ENCODE measurements at regions not wholly inside any gene's neighbourhood (a gene's known extent, or its start where the extent isn't known, plus 50 kb on each side); places are given as distances from the start of the nearest gene placed in this dataset.

GRCh38 chr14:95614349-95614748, 71.9 kb upstream of the TCL1B start:
- no peak for TF ChIP-seq TAF1 (IDR thresholded peaks at IDR 0.05; ENCODE audit: low read depth, low read length)
- no peak for TF ChIP-seq POLR2A (IDR thresholded peaks at IDR 0.05; ENCODE audit: low read depth, low read length)
- no peak for TF ChIP-seq POLR2AphosphoS5 (IDR thresholded peaks at IDR 0.05; ENCODE audit: low read depth, low read length)
